CD14-positive monocyte (primary cell): ENCODE measurements at regions not wholly inside any gene's neighbourhood (a gene's known extent, or its start where the extent isn't known, plus 50 kb on each side); places are given as distances from the start of the nearest gene placed in this dataset.

Experiments used
- DNase-seq, 3 donors: peaks; one replicate each; pipeline ENCODE4 v3.0.0-alpha.2; 2011 to 2022
- H2AFZ ChIP-seq: 2 replicates; pipeline ENCODE4 v1.6.0; 2012; ENCODE audit warnings: mild to moderate bottlenecking, low read depth, low read length, inconsistent platforms; ENCODE audit not compliant: insufficient read depth, poor library complexity, severe bottlenecking
- H3K27ac ChIP-seq, 2 donors: 1 replicate in 1 of 2; 2 replicates in 1 of 2; pipeline ENCODE4 v1.5.1; 2012 to 2013; ENCODE audit warnings: low read length in 2 of 2, control low read depth in 1 of 2, inconsistent platforms in 1 of 2, low read depth in 1 of 2, mild to moderate bottlenecking in 1 of 2
- H3K27me3 ChIP-seq, 2 donors: one replicate each; pipeline versions ENCODE4 v1.6.0 to v1.6.1; 2011 to 2013; ENCODE audit warnings: low read length in 2 of 2; ENCODE audit not compliant: control insufficient read depth in 2 of 2, insufficient read depth in 2 of 2
- H3K36me3 ChIP-seq, 2 donors: replicated peaks in 1 of 2; 1 replicate in 1 of 2; 2 replicates in 1 of 2; pipeline versions ENCODE4 v1.5.1 to v1.6.1; 2012 to 2013; ENCODE audit warnings: low read length in 2 of 2, control low read depth in 1 of 2, inconsistent platforms in 1 of 2, mild to moderate bottlenecking in 1 of 2; ENCODE audit not compliant: insufficient read depth in 2 of 2, control insufficient read depth in 1 of 2
- H3K4me1 ChIP-seq, 2 donors: 1 replicate in 1 of 2; 2 replicates in 1 of 2; pipeline versions ENCODE4 v1.5.1 to v1.6.1; 2012 to 2013; ENCODE audit warnings: low read length in 2 of 2, control low read depth in 1 of 2, inconsistent platforms in 1 of 2, mild to moderate bottlenecking in 1 of 2, moderate library complexity in 1 of 2; ENCODE audit not compliant: insufficient read depth in 2 of 2, control insufficient read depth in 1 of 2
- H3K4me2 ChIP-seq: replicated peaks from 2 replicates; pipeline ENCODE3; 2012; ENCODE audit warnings: low read length, moderate library complexity, mild to moderate bottlenecking; ENCODE audit not compliant: poor library complexity, severe bottlenecking; ENCODE audit errors: extremely low read depth
- H3K4me3 ChIP-seq, 3 experiments: fragments of 200-600 bp in 1 of 3; sonication (generic) in 1 of 3; replicated peaks in 1 of 3; 1 replicate in 2 of 3; 2 replicates in 1 of 3; pipeline ENCODE4 v1.5.1; 2011 to 2013; ENCODE audit warnings: low read length in 3 of 3, mild to moderate bottlenecking in 3 of 3, control low read depth in 2 of 3, low read depth in 2 of 3, inconsistent platforms in 1 of 3, moderate library complexity in 1 of 3
- H3K79me2 ChIP-seq: 2 replicates; pipeline ENCODE4 v1.6.0; 2012; ENCODE audit warnings: mild to moderate bottlenecking, control low read depth, inconsistent platforms, low read length, moderate library complexity; ENCODE audit not compliant: insufficient read depth
- H3K9ac ChIP-seq: 2 replicates; pipeline ENCODE4 v1.6.0; 2017; ENCODE audit warnings: low read length, mild to moderate bottlenecking; ENCODE audit not compliant: insufficient read depth, poor library complexity, severe bottlenecking
- H3K9me3 ChIP-seq, 2 donors: replicated peaks in 1 of 2; 1 replicate in 1 of 2; 2 replicates in 1 of 2; pipeline versions ENCODE4 v1.5.1 to v1.6.1; 2012 to 2013; ENCODE audit warnings: low read length in 2 of 2, control low read depth in 1 of 2; ENCODE audit not compliant: control insufficient read depth in 1 of 2, insufficient read depth in 1 of 2
- H4K20me1 ChIP-seq: 2 replicates; pipeline ENCODE4 v1.6.0; 2012; ENCODE audit warnings: mild to moderate bottlenecking, low read length, control low read depth, moderate library complexity; ENCODE audit not compliant: insufficient read depth
- H3K27ac Mint-ChIP-seq, 7 donors: one replicate each; pipeline ENCODE4 v1.8.0; 2020; ENCODE audit warnings: mild to moderate bottlenecking in 7 of 7, mixed read lengths in 7 of 7, moderate library complexity in 6 of 7, inconsistent platforms in 2 of 7
- H3K27me3 Mint-ChIP-seq, 3 donors: one replicate each; pipeline ENCODE4 v1.8.0; 2021 to 2022; ENCODE audit warnings: low read depth in 3 of 3, mild to moderate bottlenecking in 3 of 3, mixed read lengths in 3 of 3, moderate library complexity in 3 of 3, inconsistent platforms in 1 of 3
- H3K36me3 Mint-ChIP-seq, 2 donors: one replicate each; pipeline ENCODE4 v1.8.0; 2020; ENCODE audit warnings: mixed read lengths in 2 of 2, inconsistent platforms in 1 of 2, mild to moderate bottlenecking in 1 of 2
- H3K4me1 Mint-ChIP-seq: one replicate; pipeline ENCODE4 v1.8.0; 2020; ENCODE audit warnings: mild to moderate bottlenecking, mixed read lengths
- H3K4me3 Mint-ChIP-seq, 2 donors: one replicate each; pipeline ENCODE4 v1.8.0; 2020; ENCODE audit warnings: mild to moderate bottlenecking in 2 of 2, mixed read lengths in 2 of 2, moderate library complexity in 1 of 2
- H3K9me3 Mint-ChIP-seq, 7 donors: one replicate each; pipeline ENCODE4 v1.8.0; 2020 to 2022; ENCODE audit warnings: mixed read lengths in 7 of 7, mild to moderate bottlenecking in 6 of 7, moderate library complexity in 6 of 7, inconsistent platforms in 2 of 7
- CTCF ChIP-seq: fragments of 200-600 bp; IDR thresholded peaks from one replicate; pipeline ENCODE4 v1.8.0; 2022; ENCODE audit warnings: antibody characterized with exemption, mild to moderate bottlenecking
- WGBS: methylation state at CpG from one replicate; pipeline ENCODE4 v1.1.5; 2013; ENCODE audit warnings: missing lambda C conversion rate; ENCODE audit not compliant: insufficient coverage; 5-methylcytosine and 5-hydroxymethylcytosine counted together
- intact Hi-C, 2 donors: fragments of 100-400 bp; cut with micrococcal nuclease; formaldehyde crosslinking; loops; one replicate each; pipeline versions ENCODE4 v1.15.0 to v1.15.1; 2023

GRCh38 chr16:55941552-55941951 lies 66.4 kb upstream of the CES5A start:
- Histone ChIP-seq H3K9me3 (no peaks in the 10 kb centered on the region), H3K4me2 (no peak overlapping the region), H4K20me1 (no peaks in the 10 kb centered on the region), H2AFZ (no peak overlapping the region), H3K4me1 (no peaks in the 10 kb centered on the region), H3K9ac (no peak overlapping the region), H3K79me2 (no peaks in the 10 kb centered on the region), H3K27ac (no peak overlapping the region), H3K36me3 (no peaks in the 10 kb centered on the region), H3K4me3 (no peak overlapping the region), H3K27me3 (peaks cover 0 to 7% of the 10 kb centered on the region in 2 donors)
- no peak overlapping the region for H3K4me3 Mint-ChIP-seq
- no peaks in the 10 kb centered on the region for H3K4me1 Mint-ChIP-seq
- peaks cover 4 to 14% (median 6%) of the 10 kb centered on the region in 3 donors for H3K27me3 Mint-ChIP-seq
- peaks cover 0 to 5% (median 0%) of the 10 kb centered on the region in 7 donors for H3K9me3 Mint-ChIP-seq
- H3K36me3 Mint-ChIP-seq: no peaks in the 10 kb centered on the region
- no CpG with 5 or more reads among the region's 2 CpGs for WGBS
- DNase-seq: no peak
- intact Hi-C loops: no loop called here
- no peak overlapping the region for H3K27ac Mint-ChIP-seq
- TF ChIP-seq CTCF: no peak

- Histone ChIP-seq H2AFZ (no peak overlapping the region), H3K9me3 (no peaks in the 10 kb centered on the region), H3K4me1 (no peaks in the 10 kb centered on the region), H3K9ac (no peak overlapping the region), H3K4me2 (no peak overlapping the region), H3K27ac (no peak overlapping the region), H3K79me2 (no peaks in the 10 kb centered on the region), H3K27me3 (peaks cover 0 to 9% of the 10 kb centered on the region in 2 donors), H3K36me3 (no peaks in the 10 kb centered on the region), H3K4me3 (no peak overlapping the region), H4K20me1 (no peaks in the 10 kb centered on the region)
- intact Hi-C loops: no loop called here
- no peak for DNase-seq
- no peak overlapping the region for H3K27ac Mint-ChIP-seq
- no peak for TF ChIP-seq CTCF
- no peaks in the 10 kb centered on the region for H3K36me3 Mint-ChIP-seq
- H3K9me3 Mint-ChIP-seq: peaks cover 0 to 9% (median 4%) of the 10 kb centered on the region in 7 donors
- no peaks in the 10 kb centered on the region for H3K4me1 Mint-ChIP-seq
- H3K27me3 Mint-ChIP-seq: peaks cover 4 to 14% (median 4%) of the 10 kb centered on the region in 3 donors
- 100% methylated on average over 1 of the region's 1 CpG for WGBS
- no peak overlapping the region for H3K4me3 Mint-ChIP-seq
These were observed 63.0 kb upstream of the CES5A start for GRCh38 chr16:55938126-55938525.
